Neural progenitor cell (in vitro differentiated cells): ENCODE measurements at regions not wholly inside any gene's neighbourhood (a gene's known extent, or its start where the extent isn't known, plus 50 kb on each side); places are given as distances from the start of the nearest gene placed in this dataset.
A peak's percentile ranks its signal among the peaks of the same experiment; 100 is the strongest.

ENCODE experiments used
- DNase-seq: peaks from one replicate; pipeline ENCODE4 v3.0.0-alpha.2; 2016; ENCODE audit warnings: low spot score
- H2AFZ ChIP-seq: fragments of 200-600 bp; sonication (generic); replicated peaks from 2 replicates; pipeline ENCODE4 v1.6.1; 2016; ENCODE audit warnings: antibody characterized with exemption
- H3F3A ChIP-seq: fragments of 200-600 bp; sonication (generic); 2 replicates; pipeline ENCODE4 v1.6.1; 2016; ENCODE audit warnings: antibody characterized with exemption, low read depth
- H3K27ac ChIP-seq: fragments of 200-600 bp; sonication (generic); 2 replicates; pipeline ENCODE4 v1.5.1; 2016; ENCODE audit warnings: mild to moderate bottlenecking
- H3K27me3 ChIP-seq: fragments of 200-600 bp; sonication (generic); 2 replicates; pipeline ENCODE4 v1.6.1; 2016; ENCODE audit warnings: mild to moderate bottlenecking, moderate library complexity
- H3K36me3 ChIP-seq: fragments of 200-600 bp; sonication (generic); 2 replicates; pipeline ENCODE4 v1.5.1; 2016
- H3K4me1 ChIP-seq: fragments of 200-600 bp; sonication (generic); 2 replicates; pipeline ENCODE4 v1.6.1; 2016; ENCODE audit warnings: mixed run types
- H3K4me2 ChIP-seq: fragments of 200-600 bp; sonication (generic); 2 replicates; pipeline ENCODE4 v1.6.1; 2016
- H3K4me3 ChIP-seq: fragments of 200-600 bp; sonication (generic); 2 replicates; pipeline ENCODE4 v1.5.1; 2016
- H3K79me2 ChIP-seq: fragments of 200-600 bp; sonication (generic); 2 replicates; pipeline ENCODE4 v1.6.1; 2016; ENCODE audit warnings: low read depth
- H3K9ac ChIP-seq: fragments of 200-600 bp; sonication (generic); 2 replicates; pipeline ENCODE4 v1.6.1; 2016
- H3K9me3 ChIP-seq: fragments of 200-600 bp; sonication (generic); 2 replicates; pipeline ENCODE4 v1.5.1; 2016; ENCODE audit warnings: low read depth
- H4K20me1 ChIP-seq: fragments of 200-600 bp; sonication (generic); 2 replicates; pipeline ENCODE4 v1.6.1; 2016; ENCODE audit warnings: low read depth
- H3K27ac Mint-ChIP-seq: 3 replicates; pipeline ENCODE4 v1.8.0; 2021; ENCODE audit warnings: mixed read lengths
- H3K27me3 Mint-ChIP-seq: 2 replicates; pipeline ENCODE4 v1.8.0; 2022; ENCODE audit warnings: low read depth, mild to moderate bottlenecking, inconsistent platforms, moderate library complexity, mixed read lengths; ENCODE audit not compliant: insufficient read depth
- H3K36me3 Mint-ChIP-seq: 3 replicates; pipeline ENCODE4 v1.8.0; 2021; ENCODE audit warnings: mixed read lengths
- H3K4me1 Mint-ChIP-seq: 3 replicates; pipeline ENCODE4 v1.8.0; 2021; ENCODE audit warnings: mixed read lengths
- H3K4me3 Mint-ChIP-seq: 3 replicates; pipeline ENCODE4 v1.8.0; 2021; ENCODE audit warnings: mild to moderate bottlenecking, moderate library complexity, mixed read lengths
- H3K9me3 Mint-ChIP-seq: 3 replicates; pipeline ENCODE4 v1.8.0; 2020; ENCODE audit warnings: mixed read lengths
- CTCF ChIP-seq: fragments of 200-600 bp; sonication (generic); IDR thresholded peaks from 2 replicates; pipeline ENCODE4 v1.5.1; 2017; ENCODE audit warnings: antibody characterized with exemption, mild to moderate bottlenecking
- EZH2 ChIP-seq: fragments of 200-600 bp; sonication (generic); IDR thresholded peaks from 2 replicates; pipeline ENCODE4 v1.6.1; 2017; ENCODE audit warnings: antibody characterized with exemption, mild to moderate bottlenecking, moderate library complexity
- EZH2phosphoT487 ChIP-seq: fragments of 200-600 bp; sonication (generic); IDR thresholded peaks from 2 replicates; pipeline ENCODE4 v1.6.1; 2017; ENCODE audit warnings: antibody characterized with exemption

GRCh38 chr3:117011687-117012250 lies 302.2 kb downstream of the TUSC7 start:
- Mint-ChIP-seq H3K27me3 (no peaks in the 10 kb centered on the region), H3K36me3 (no peaks in the 10 kb centered on the region), H3K4me1 (no peaks in the 10 kb centered on the region), H3K4me3 (no peak overlapping the region), H3K9me3 (no peaks in the 10 kb centered on the region), H3K27ac (no peak overlapping the region)
- Histone ChIP-seq H3K79me2 (no peaks in the 10 kb centered on the region), H3K4me3 (no peak overlapping the region), H3K27ac (no peak overlapping the region), H3K4me1 (peaks cover 8% of the 10 kb centered on the region), H4K20me1 (no peaks in the 10 kb centered on the region), H2AFZ (no peak overlapping the region), H3K36me3 (no peaks in the 10 kb centered on the region), H3K27me3 (no peaks in the 10 kb centered on the region), H3K4me2 (no peak overlapping the region), H3K9ac (no peak overlapping the region), H3K9me3 (no peaks in the 10 kb centered on the region), H3F3A (no peaks in the 10 kb centered on the region)
- no peak for TF ChIP-seq CTCF
- TF ChIP-seq EZH2, result no peak
- no peak for DNase-seq

- Histone ChIP-seq H3K4me3 (no peak overlapping the region), H3K4me1 (peaks cover 15% of the 10 kb centered on the region), H3K4me2 (no peak overlapping the region), H3K9ac (no peak overlapping the region), H4K20me1 (no peaks in the 10 kb centered on the region), H3K36me3 (no peaks in the 10 kb centered on the region), H3K9me3 (no peaks in the 10 kb centered on the region), H3K27me3 (no peaks in the 10 kb centered on the region), H3F3A (no peaks in the 10 kb centered on the region), H2AFZ (peak overlapping the region; percentile 31), H3K27ac (no peak overlapping the region), H3K79me2 (no peaks in the 10 kb centered on the region)
- peak; percentile 67 for DNase-seq
- Mint-ChIP-seq H3K4me1 (peaks cover 11% of the 10 kb centered on the region), H3K36me3 (no peaks in the 10 kb centered on the region), H3K9me3 (no peaks in the 10 kb centered on the region), H3K4me3 (no peak overlapping the region), H3K27ac (no peak overlapping the region), H3K27me3 (no peaks in the 10 kb centered on the region)
- TF ChIP-seq EZH2phosphoT487 (no peak), CTCF (peak; percentile 58)
These were observed 306.8 kb downstream of the TUSC7 start for GRCh38 chr3:117016378-117016777.

GRCh38 chr3:117017135-117017894 lies 307.7 kb downstream of the TUSC7 start:
- Mint-ChIP-seq H3K36me3 (no peaks in the 10 kb centered on the region), H3K9me3 (no peaks in the 10 kb centered on the region), H3K27ac (no peak overlapping the region), H3K4me1 (peaks cover 11% of the 10 kb centered on the region), H3K4me3 (no peak overlapping the region), H3K27me3 (no peaks in the 10 kb centered on the region)
- TF ChIP-seq EZH2phosphoT487 (no peak), EZH2 (no peak), CTCF (no peak)
- Histone ChIP-seq H3K27ac (no peak overlapping the region), H3K4me1 (peaks cover 15% of the 10 kb centered on the region), H3K4me3 (no peak overlapping the region), H3K27me3 (no peaks in the 10 kb centered on the region), H3K79me2 (no peaks in the 10 kb centered on the region), H3K36me3 (no peaks in the 10 kb centered on the region), H2AFZ (no peak overlapping the region), H3K9me3 (no peaks in the 10 kb centered on the region), H3K4me2 (no peak overlapping the region), H3K9ac (no peak overlapping the region), H3F3A (no peaks in the 10 kb centered on the region), H4K20me1 (no peaks in the 10 kb centered on the region)
- DNase-seq, result peak; percentile 3
